ENCODE measurements at regions not wholly inside any gene's neighbourhood (a gene's known extent, or its start where the extent isn't known, plus 50 kb on each side); places are given as distances from the start of the nearest gene placed in this dataset.
A peak's percentile ranks its signal among the peaks of the same experiment; 100 is the strongest.
"Not testable (repeated sequence)": the region's sequence is repeated elsewhere in the genome, so short reads cannot be mapped to it uniquely, and the experiment has no call there.

- TF ChIP-seq, protein P1, sequence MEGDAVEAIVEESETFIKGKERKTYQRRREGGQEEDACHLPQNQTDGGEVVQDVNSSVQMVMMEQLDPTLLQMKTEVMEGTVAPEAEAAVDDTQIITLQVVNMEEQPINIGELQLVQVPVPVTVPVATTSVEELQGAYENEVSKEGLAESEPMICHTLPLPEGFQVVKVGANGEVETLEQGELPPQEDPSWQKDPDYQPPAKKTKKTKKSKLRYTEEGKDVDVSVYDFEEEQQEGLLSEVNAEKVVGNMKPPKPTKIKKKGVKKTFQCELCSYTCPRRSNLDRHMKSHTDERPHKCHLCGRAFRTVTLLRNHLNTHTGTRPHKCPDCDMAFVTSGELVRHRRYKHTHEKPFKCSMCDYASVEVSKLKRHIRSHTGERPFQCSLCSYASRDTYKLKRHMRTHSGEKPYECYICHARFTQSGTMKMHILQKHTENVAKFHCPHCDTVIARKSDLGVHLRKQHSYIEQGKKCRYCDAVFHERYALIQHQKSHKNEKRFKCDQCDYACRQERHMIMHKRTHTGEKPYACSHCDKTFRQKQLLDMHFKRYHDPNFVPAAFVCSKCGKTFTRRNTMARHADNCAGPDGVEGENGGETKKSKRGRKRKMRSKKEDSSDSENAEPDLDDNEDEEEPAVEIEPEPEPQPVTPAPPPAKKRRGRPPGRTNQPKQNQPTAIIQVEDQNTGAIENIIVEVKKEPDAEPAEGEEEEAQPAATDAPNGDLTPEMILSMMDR (conservative IDR thresholded peaks at IDR 0.05), result no peak
These were observed 132.4 kb downstream of the TSEN15 start for GRCh38 chr1:184183919-184184318.

GRCh38 chr1:184184614-184185013 lies 133.1 kb downstream of the TSEN15 start:
- H3K27ac ChIP-seq, result not testable (repeated sequence)

More at GRCh38 chr1:184183919-184184318, 132.4 kb downstream of the TSEN15 start:
- H3K27ac ChIP-seq, result no peak overlapping the region

DNA sequence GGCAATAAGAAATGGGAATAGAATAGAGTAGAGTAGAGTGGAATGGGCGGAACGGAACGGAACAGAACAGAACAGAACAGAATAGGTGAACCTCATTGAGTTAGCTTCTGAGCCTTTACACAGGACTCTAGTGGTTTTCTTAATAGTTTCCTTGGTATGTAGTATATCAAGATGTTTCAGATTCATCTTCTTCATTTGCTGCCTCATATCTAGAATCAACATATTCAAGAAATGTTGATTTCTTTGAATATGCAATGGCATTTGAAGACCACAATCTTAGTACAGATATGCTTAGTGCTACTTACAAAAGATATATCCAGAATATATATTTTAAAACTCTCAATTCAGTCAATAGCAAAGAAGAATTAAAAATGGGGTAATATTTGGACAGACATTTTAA lies 133.8 kb downstream of the TSEN15 start:
- TF ChIP-seq, protein P1 (conservative IDR thresholded peaks at IDR 0.05), result no peak
- H3K27ac ChIP-seq, result peak overlapping the region; percentile 4; the same call in 1 of the 2 replicates

GRCh38 chr1:184186167-184186566 lies 134.6 kb downstream of the TSEN15 start:
- TF ChIP-seq, protein P1 (conservative IDR thresholded peaks at IDR 0.05), result no peak
- peak overlapping the region; percentile 5; the same call in 1 of the 2 replicates for H3K27ac ChIP-seq

DNA sequence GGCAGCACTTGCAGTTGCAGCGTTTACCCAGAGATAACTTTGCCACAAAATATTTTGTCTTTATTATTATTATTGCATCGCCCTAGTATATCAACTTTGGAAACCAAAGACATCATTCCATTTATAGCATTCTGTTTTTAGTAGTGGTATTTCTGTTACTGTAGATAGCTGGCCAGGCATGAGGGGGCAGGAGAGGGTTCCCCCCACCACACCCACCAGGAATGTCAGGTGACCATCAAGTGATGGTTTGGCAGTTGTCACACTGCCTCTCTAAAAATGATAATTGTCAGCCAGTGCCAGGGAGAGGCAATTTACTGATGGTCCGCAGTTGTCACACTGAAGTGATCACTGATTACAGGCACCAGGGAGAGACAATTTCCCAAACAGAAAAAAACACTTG lies 135.6 kb downstream of the TSEN15 start:
- TF ChIP-seq, protein P1 (conservative IDR thresholded peaks at IDR 0.05), result no peak
- peak overlapping the region; percentile 5; the same call in 1 of the 2 replicates for H3K27ac ChIP-seq

GRCh38 chr1:184188037-184188436 lies 136.5 kb downstream of the TSEN15 start:
- H3K27ac ChIP-seq, result no peak overlapping the region
- TF ChIP-seq, protein P1 (conservative IDR thresholded peaks at IDR 0.05), result no peak

- TF ChIP-seq, protein P1 (conservative IDR thresholded peaks at IDR 0.05), result no peak
- no peak overlapping the region for H3K27ac ChIP-seq
These were observed 137.8 kb downstream of the TSEN15 start for GRCh38 chr1:184189361-184189760.

- peak overlapping the region; percentile 50 for H3K27ac ChIP-seq
- TF ChIP-seq, protein P1 (conservative IDR thresholded peaks at IDR 0.05), result no peak
These were observed 139.1 kb downstream of the TSEN15 start for GRCh38 chr1:184190616-184191015.

All from VCaP (cell line).